Testis (tissue), 2 donors: ENCODE measurements at regions not wholly inside any gene's neighbourhood (a gene's known extent, or its start where the extent isn't known, plus 50 kb on each side); places are given as distances from the start of the nearest gene placed in this dataset.

Experiments
- DNase-seq: peaks from one replicate; pipeline ENCODE4 v3.0.0-alpha.2; 2019
- H3K27ac ChIP-seq, 2 donors: fragments of 200-600 bp; sonication (generic); one replicate each; pipeline ENCODE4 v1.5.1; 2019
- H3K27me3 ChIP-seq: fragments of 200-600 bp; sonication (generic); one replicate; pipeline ENCODE4 v1.5.1; 2019
- H3K36me3 ChIP-seq: fragments of 200-600 bp; sonication (generic); one replicate; pipeline ENCODE4 v1.5.1; 2017; ENCODE audit warnings: low read depth; ENCODE audit errors: missing control alignments
- H3K4me1 ChIP-seq: fragments of 200-600 bp; sonication (generic); one replicate; pipeline ENCODE4 v1.5.1; 2019
- H3K4me3 ChIP-seq, 2 donors: fragments of 200-600 bp; sonication (generic); one replicate each; pipeline ENCODE4 v1.5.1; 2017 to 2019
- H3K9me3 ChIP-seq: fragments of 200-600 bp; sonication (generic); one replicate; pipeline ENCODE4 v1.5.1; 2017
- POLR2A ChIP-seq: fragments of 450-650 bp; IDR thresholded peaks from one replicate; pipeline ENCODE4 v1.6.1; 2017; ENCODE audit warnings: antibody characterized with exemption, mild to moderate bottlenecking, moderate library complexity
- WGBS, 2 donors: methylation state at CpG; one replicate each; pipeline ENCODE4 v1.1.5; 2018; 5-methylcytosine and 5-hydroxymethylcytosine counted together
- intact Hi-C: fragments of 100-400 bp; cut with DNase I; formaldehyde crosslinking; loops from one replicate; pipeline ENCODE4 v1.15.1; 2023; ENCODE audit warnings: low total_unique reads
- TF ChIP-seq, protein P1 (sequence below), 3 experiments: fragments of 450-650 bp in 2 of 3; fragments of 200-600 bp in 1 of 3; sonication (generic) in 1 of 3; IDR thresholded peaks; one replicate each; pipeline ENCODE4 v1.5.1; 2016 to 2019; ENCODE audit warnings: antibody characterized with exemption in 3 of 3, mild to moderate bottlenecking in 2 of 3, moderate library complexity in 1 of 3

DNA sequence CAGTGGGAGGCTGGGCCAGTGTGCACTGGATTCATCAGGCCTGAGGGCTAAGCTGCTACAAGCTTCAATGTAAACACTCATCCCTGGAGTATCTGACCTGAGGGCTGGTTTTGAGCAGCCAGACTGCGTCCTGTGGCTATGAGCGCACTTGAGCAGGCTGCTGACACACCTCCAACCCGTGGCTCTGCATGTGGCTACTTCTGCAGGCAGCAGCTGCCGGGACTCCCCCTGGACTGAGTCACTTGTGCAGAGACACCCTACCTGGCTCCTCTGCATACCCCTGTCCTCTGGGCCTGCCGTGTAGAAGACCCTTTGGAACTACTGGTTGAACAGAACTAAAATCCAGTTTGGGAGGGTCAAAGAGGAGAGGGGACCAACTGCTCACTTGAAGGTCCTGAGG is 172.0 kb downstream of the SCP2D1 start:
- H3K4me1 ChIP-seq = peaks cover 39% of the 10 kb centered on the region
- no peaks in the 10 kb centered on the region for H3K27me3 ChIP-seq
- intact Hi-C loops = loop anchor here (5.0 kb wide), 1 partner anchor 353 kb away; no protein-coding TSS in a partner anchor
- H3K4me3 ChIP-seq = no peak overlapping the region
- DNase-seq = no peak
- no peaks in the 10 kb centered on the region for H3K36me3 ChIP-seq
- peak overlapping the region in 1 of 2 donors; percentile 62 for H3K27ac ChIP-seq
- no peaks in the 10 kb centered on the region for H3K9me3 ChIP-seq
- WGBS, 2 donors = 78 to 89% methylated on average over 5 of the region's 5 CpGs
- no peak for TF ChIP-seq POLR2A
- TF ChIP-seq, protein P1, sequence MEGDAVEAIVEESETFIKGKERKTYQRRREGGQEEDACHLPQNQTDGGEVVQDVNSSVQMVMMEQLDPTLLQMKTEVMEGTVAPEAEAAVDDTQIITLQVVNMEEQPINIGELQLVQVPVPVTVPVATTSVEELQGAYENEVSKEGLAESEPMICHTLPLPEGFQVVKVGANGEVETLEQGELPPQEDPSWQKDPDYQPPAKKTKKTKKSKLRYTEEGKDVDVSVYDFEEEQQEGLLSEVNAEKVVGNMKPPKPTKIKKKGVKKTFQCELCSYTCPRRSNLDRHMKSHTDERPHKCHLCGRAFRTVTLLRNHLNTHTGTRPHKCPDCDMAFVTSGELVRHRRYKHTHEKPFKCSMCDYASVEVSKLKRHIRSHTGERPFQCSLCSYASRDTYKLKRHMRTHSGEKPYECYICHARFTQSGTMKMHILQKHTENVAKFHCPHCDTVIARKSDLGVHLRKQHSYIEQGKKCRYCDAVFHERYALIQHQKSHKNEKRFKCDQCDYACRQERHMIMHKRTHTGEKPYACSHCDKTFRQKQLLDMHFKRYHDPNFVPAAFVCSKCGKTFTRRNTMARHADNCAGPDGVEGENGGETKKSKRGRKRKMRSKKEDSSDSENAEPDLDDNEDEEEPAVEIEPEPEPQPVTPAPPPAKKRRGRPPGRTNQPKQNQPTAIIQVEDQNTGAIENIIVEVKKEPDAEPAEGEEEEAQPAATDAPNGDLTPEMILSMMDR (IDR thresholded peaks at IDR 0.05) = no peak

DNA sequence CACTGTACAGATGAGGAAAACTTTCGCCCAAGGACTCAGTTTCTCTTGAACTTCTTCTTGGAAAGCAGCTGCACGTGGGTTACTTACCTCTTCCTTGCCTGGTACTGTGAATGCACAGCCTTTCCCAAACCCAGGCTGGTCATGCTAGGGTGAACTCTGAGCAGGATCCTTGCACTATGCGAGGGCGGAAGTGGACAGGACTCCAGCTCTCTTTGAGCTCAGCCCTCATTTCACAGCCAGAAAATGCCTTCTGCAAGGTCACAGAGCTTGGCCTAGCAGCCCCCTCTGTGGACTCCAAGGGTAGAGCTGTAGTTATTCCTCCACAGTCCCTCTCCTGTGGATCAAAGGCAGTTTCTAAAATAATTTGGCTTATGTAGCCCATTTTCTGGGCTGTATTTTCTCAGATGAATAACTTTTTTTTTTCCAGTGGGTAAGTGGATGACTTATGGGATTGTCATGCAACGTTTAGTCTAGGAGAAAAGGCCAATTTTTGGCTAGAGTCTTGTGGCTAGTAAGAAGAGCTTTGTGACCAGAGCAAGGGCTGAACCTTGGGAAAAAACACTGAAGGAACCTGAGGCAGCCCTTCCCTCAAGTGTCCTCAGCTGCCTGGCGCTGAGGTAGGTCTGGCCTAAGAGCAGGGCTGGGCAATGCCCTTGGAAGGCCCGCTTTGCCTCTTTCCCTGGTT is 172.7 kb downstream of the SCP2D1 start:
- WGBS, 2 donors = 62 to 78% methylated on average over 7 of the region's 7 CpGs
- no peak for TF ChIP-seq POLR2A
- TF ChIP-seq, protein P1 (IDR thresholded peaks at IDR 0.05) = no peak
- Histone ChIP-seq H3K27me3 (no peaks in the 10 kb centered on the region), H3K4me1 (peaks cover 39% of the 10 kb centered on the region), H3K36me3 (no peaks in the 10 kb centered on the region), H3K4me3 (no peak overlapping the region), H3K27ac (peak overlapping the region; percentile 48 to 62), H3K9me3 (no peaks in the 10 kb centered on the region)
- no peak for DNase-seq
- intact Hi-C loops = loop anchor here (5.0 kb wide), 1 partner anchor 354 kb away; no protein-coding TSS in a partner anchor

DNA sequence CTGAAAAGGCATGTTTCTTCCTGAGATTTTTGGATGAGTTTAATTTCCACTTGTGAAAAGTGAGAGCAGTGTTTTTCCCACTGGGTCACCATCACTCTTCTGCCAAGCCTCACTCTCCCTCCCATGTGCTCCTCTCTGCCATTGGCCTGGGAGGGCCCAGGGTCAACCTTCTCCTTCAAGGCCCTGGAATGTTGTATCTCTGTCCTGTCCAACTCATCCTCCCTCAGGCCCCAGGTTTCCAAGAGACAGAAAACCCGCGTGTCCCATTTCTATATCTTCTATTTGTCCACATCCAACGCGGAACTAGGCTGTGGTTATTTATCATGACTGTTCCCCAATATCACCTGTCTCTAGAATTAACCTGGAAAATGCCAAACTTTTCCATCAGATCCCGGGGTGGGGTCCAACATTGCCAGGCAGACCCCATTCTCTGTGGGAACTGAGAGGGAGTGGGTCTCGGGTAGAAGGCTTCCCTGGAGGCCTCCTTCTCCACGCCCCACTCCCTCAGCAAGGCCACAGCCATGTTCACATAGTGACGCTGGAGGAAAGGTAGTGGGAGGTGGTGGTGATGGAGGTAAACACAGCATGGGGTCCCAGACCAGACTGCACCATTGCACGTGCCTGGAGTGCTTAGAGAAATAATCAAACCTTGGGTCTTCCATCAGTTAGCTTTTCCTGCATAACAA is 173.5 kb downstream of the SCP2D1 start:
- Histone ChIP-seq H3K27ac (peak overlapping the region; percentile 48 to 62), H3K4me1 (peaks cover 39% of the 10 kb centered on the region)

GRCh38 chr20:18987781-18988360 is 174.3 kb downstream of the SCP2D1 start:
- H3K4me1 ChIP-seq = peaks cover 39% of the 10 kb centered on the region
- 79 to 85% methylated on average over 4 to 5 of the region's 5 CpGs for WGBS, 2 donors
- TF ChIP-seq, protein P1 (IDR thresholded peaks at IDR 0.05) = no peak
- TF ChIP-seq POLR2A = no peak
- no peaks in the 10 kb centered on the region for H3K27me3 ChIP-seq
- H3K36me3 ChIP-seq = no peaks in the 10 kb centered on the region
- peak overlapping the region in 1 of 2 donors; percentile 84 for H3K27ac ChIP-seq
- no peak for DNase-seq
- no peaks in the 10 kb centered on the region for H3K9me3 ChIP-seq
- intact Hi-C loops = loop anchor here (5.0 kb wide), 1 partner anchor 356 kb away; no protein-coding TSS in a partner anchor
- H3K4me3 ChIP-seq = no peak overlapping the region

More for the DNA sequence above, 173.5 kb downstream of the SCP2D1 start:
- DNase-seq = peak; percentile 52
- Histone ChIP-seq H3K9me3 (no peaks in the 10 kb centered on the region), H3K36me3 (no peaks in the 10 kb centered on the region), H3K4me3 (no peak overlapping the region), H3K27me3 (no peaks in the 10 kb centered on the region)
- intact Hi-C loops = loop anchor here (5.0 kb wide), 1 partner anchor 355 kb away; no protein-coding TSS in a partner anchor
- TF ChIP-seq, protein P1 (IDR thresholded peaks at IDR 0.05) = no peak
- TF ChIP-seq POLR2A = no peak
- WGBS, 2 donors = 71 to 75% methylated on average over 9 of the region's 9 CpGs
